ENCODE measurements at regions not wholly inside any gene's neighbourhood (a gene's known extent, or its start where the extent isn't known, plus 50 kb on each side); places are given as distances from the start of the nearest gene placed in this dataset.
"Not testable (repeated sequence)": the region's sequence is repeated elsewhere in the genome, so short reads cannot be mapped to it uniquely, and the experiment has no call there.

DNA sequence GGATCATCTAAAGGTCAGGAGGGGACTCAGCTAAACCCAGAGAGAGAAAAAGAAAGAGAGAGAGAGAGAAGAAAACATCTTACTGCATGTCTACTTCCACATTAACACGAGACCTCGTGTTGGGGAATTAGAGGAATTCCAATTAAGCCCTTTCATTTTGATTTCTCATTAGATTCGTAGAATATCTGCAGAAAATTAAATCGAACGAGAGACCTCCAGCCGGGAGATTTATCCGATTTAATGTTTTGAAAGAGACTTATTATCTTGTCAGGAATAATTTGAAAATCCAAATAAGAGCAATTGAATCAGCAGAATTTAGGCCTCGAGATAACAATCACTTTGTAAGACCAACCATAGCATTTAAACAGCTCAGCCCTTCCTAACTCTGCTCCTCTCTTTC is 175.6 kb downstream of the ABCC12 start:
- Mint-ChIP-seq H3K27me3 (ENCODE audit: low read depth) (no peaks in the 10 kb centered on the region), H3K36me3 (ENCODE audit: low read depth) (no peaks in the 10 kb centered on the region), H3K27ac (no peak overlapping the region), H3K9me3 (no peaks in the 10 kb centered on the region), H3K4me3 (no peak overlapping the region), H3K4me1 (ENCODE audit: low read depth) (no peaks in the 10 kb centered on the region)
- DNase-seq (ENCODE audit: low spot score): no peak

DNA sequence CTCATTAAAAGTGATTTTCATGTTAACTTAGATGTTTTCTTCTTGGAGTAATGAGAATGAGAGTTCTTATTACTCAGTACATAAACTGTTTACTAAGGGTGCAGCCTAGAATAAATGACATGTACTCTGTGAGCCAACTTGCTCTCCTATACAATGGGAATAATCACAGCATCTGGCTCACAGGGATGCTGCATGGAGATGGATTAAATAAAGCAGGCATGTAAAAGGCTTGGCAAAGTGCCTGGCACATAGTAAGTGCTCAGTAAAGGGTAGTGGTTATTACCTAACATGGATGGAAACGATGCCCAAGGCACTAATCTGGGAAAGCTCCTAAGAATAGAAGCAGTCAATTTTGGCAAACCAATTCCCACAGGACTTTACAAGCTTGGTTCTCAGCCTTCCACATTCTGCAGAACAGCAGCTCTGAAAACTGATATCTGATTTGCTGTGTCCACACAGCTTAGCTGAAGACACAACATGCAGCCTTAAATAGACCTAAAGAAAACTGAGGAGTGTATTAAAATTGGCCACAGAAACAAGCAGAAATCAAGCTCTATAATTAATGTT is 176.1 kb downstream of the ABCC12 start:
- Mint-ChIP-seq H3K9me3 (no peaks in the 10 kb centered on the region), H3K4me1 (ENCODE audit: low read depth) (no peaks in the 10 kb centered on the region), H3K4me3 (no peak overlapping the region), H3K36me3 (ENCODE audit: low read depth) (no peaks in the 10 kb centered on the region), H3K27me3 (ENCODE audit: low read depth) (no peaks in the 10 kb centered on the region), H3K27ac (no peak overlapping the region)
- DNase-seq (ENCODE audit: low spot score): no peak

DNA sequence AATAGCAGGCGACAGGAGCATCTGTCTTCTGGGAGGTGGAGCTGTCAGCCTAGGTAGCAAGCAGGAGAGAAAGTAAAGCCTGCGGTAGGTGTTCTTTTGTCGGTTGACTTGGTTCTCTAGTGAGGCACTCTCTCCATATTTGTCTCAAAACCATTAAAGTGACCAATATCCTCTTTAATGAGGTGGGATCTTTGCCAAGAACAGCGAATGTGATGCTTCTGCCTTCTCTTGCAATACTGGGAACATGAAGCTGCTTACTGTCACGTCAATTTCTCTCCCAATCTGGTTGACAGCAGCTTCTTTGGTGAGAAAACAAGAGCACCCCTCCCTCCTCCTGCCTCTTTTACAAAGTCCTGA is 176.7 kb downstream of the ABCC12 start:
- Mint-ChIP-seq H3K36me3 (ENCODE audit: low read depth) (no peaks in the 10 kb centered on the region), H3K9me3 (no peaks in the 10 kb centered on the region), H3K27me3 (ENCODE audit: low read depth) (no peaks in the 10 kb centered on the region), H3K27ac (no peak overlapping the region), H3K4me1 (ENCODE audit: low read depth) (no peaks in the 10 kb centered on the region), H3K4me3 (no peak overlapping the region)
- no peak for DNase-seq (ENCODE audit: low spot score)

DNA sequence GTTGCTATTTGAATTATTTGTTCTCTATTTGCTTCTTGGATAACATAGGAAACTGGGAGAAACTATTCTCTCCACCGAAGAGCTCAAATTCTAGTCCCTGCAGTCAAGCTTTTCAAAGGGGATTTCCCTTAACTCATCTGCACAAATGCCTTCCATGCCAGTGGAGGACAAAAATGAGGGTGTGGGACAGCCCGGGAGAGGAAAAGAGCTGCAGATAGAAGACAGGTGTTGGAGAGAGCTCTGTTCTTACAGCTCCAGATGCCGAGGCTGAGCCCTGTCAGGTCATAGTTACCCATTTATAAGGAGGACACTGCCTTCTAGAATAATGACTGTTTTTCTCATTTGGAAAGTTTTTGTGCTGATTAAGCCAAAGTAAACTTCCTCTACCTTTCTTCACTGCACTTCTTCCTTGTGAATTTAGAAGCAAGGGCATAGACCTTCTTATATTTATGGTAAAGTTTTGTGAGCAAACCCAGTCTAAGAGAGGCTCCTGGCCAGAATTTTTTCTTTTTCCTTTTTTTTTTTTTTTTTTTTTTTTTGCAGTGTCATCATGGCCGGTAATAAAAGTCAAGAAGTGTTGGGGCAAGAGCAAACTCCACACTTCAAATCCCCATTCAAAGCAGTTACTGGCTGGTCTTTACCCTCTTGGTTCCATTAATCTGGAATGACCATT is 177.2 kb downstream of the ABCC12 start:
- H3K9me3 Mint-ChIP-seq: no peaks in the 10 kb centered on the region
- no peaks in the 10 kb centered on the region for H3K27me3 Mint-ChIP-seq (ENCODE audit: low read depth)
- no peak for DNase-seq (ENCODE audit: low spot score)
- no peaks in the 10 kb centered on the region for H3K36me3 Mint-ChIP-seq (ENCODE audit: low read depth)
- H3K4me1 Mint-ChIP-seq (ENCODE audit: low read depth): no peaks in the 10 kb centered on the region
- H3K27ac Mint-ChIP-seq: no peak overlapping the region
- H3K4me3 Mint-ChIP-seq: no peak overlapping the region

DNA sequence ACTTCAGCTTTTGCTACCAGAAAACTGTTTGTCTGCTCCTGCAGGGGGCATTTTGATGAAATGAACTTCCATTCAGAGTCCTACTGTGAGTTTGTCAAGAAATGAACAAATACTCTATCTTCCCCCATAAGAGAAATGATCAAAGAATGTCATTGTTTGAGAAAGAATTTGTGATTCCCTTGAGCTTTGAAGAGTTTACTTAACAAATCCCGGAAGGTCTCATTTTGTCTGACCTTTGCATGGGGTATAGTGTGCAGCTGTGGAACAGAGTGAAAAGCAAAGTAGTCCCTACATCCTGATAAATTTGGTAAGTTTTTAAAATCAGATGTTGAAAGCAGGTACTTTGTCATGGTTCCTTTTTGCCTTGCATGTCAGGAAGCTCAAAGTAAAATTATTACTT is 178.0 kb downstream of the ABCC12 start:
- no peaks in the 10 kb centered on the region for H3K9me3 Mint-ChIP-seq
- H3K36me3 Mint-ChIP-seq (ENCODE audit: low read depth): no peaks in the 10 kb centered on the region
- DNase-seq (ENCODE audit: low spot score): no peak
- H3K27me3 Mint-ChIP-seq (ENCODE audit: low read depth): no peaks in the 10 kb centered on the region
- no peaks in the 10 kb centered on the region for H3K4me1 Mint-ChIP-seq (ENCODE audit: low read depth)
- no peak overlapping the region for H3K4me3 Mint-ChIP-seq
- no peak overlapping the region for H3K27ac Mint-ChIP-seq

DNA sequence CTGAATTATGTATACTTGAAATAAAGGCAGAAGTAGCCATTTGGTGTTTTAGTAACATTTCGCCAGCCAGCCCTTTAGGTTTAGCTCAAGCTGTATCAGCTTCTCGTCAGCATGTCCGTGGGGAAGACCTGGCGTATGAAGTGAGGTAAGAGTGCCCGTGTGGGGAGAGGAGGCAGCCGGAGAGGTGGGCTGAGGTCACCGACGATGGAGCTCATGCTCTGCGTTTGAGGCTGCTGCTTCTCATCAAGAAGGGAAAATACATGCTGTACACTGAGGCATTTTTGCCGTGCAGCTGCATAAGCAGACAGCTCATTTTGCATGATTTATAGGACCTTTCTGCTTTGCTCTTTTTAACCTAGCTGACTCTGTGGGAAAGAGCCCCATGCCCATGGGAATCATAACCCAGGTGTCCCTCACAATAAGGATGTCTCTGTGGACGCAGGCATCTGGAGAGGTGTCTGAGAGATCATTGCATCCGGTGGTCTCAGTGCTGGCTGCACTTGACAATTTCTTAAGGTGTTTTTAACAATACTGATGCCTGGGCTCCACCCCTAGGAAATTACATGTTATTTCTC is 179.1 kb downstream of the ABCC12 start:
- no peak for DNase-seq (ENCODE audit: low spot score)
- H3K4me1 Mint-ChIP-seq (ENCODE audit: low read depth): no peaks in the 10 kb centered on the region
- H3K27ac Mint-ChIP-seq: no peak overlapping the region
- H3K27me3 Mint-ChIP-seq (ENCODE audit: low read depth): no peaks in the 10 kb centered on the region
- H3K9me3 Mint-ChIP-seq: no peaks in the 10 kb centered on the region
- H3K36me3 Mint-ChIP-seq (ENCODE audit: low read depth): no peaks in the 10 kb centered on the region
- no peak overlapping the region for H3K4me3 Mint-ChIP-seq

DNA sequence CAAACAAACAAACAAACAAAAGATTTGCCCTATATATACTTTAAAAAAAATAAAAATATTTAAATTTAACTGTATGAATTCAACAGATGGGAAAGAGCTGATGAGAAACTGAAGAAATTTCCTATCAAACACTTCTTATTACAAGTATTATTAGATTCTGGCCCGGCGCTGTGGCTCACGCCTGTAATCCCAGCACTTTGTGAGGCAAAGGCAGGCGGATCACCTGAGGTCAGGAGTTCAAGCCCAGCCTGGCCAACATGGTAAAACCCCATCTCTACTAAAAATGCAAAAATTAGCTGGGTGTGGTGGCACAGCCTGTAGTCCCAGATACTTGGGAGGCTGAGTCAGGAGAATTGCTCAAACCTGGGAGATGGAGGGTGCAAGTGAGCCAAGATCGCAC is 180.8 kb downstream of the ABCC12 start:
- H3K4me1 Mint-ChIP-seq (ENCODE audit: low read depth); H3K4me3 Mint-ChIP-seq; H3K9me3 Mint-ChIP-seq; H3K36me3 Mint-ChIP-seq (ENCODE audit: low read depth); DNase-seq (ENCODE audit: low spot score); H3K27ac Mint-ChIP-seq; H3K27me3 Mint-ChIP-seq (ENCODE audit: low read depth): not testable (repeated sequence)

DNA sequence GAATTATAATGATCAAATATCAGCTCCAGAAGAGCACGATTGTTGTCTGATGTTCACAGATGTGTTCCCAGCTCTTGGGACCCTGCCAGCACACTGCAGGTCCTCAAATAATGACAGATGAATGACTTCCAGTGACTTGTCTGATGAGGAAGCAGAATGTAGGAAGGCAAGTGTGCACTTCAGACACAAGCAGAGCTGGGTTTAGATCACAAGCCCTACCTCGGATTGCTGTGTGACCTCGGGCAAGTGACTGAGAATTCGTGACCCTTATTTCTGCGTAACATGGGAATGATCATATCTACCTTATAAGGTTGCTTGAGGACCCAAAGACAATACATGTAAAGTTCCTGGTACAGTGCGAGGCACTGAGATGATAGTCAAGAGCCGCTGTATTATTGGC is 182.2 kb downstream of the ABCC12 start:
- Mint-ChIP-seq H3K4me1 (ENCODE audit: low read depth) (no peaks in the 10 kb centered on the region), H3K27me3 (ENCODE audit: low read depth) (no peaks in the 10 kb centered on the region), H3K36me3 (ENCODE audit: low read depth) (no peaks in the 10 kb centered on the region), H3K9me3 (no peaks in the 10 kb centered on the region), H3K4me3 (no peak overlapping the region), H3K27ac (no peak overlapping the region)
- DNase-seq (ENCODE audit: low spot score): no peak

DNA sequence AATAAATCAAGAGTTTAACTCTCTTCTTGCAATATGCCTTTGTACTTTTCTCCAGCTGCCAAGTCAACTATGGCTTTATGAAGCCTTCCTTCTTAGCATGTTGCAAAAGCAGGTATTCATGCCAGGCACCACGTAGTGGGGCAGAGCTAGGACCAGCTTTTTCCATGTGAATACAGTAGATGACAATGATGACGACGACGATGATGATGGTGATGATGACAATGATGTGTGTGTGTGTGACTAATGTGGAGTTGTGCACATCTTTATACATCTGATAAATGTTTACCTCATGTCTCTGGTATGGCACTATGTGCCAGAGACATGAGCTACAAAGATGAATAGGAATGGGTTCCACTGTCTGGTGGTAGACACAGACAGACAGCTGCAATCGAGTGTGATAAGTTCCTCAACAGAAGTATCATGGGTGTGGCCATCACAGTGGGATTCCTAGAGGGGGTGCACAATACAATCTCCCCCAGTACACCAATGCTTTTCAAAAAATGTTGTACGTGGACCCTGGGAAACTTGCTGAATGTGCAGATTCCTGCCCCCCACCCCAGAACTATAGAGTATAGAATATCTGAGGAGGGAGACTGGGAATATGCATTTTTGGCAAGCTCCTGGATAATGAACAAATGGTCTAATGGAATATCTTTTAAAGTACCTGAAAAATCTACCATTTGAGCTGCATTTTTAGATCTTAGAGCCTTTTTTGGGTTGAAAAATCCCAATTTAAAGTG is 183.4 kb downstream of the ABCC12 start:
- Mint-ChIP-seq H3K36me3 (ENCODE audit: low read depth) (no peaks in the 10 kb centered on the region), H3K4me1 (ENCODE audit: low read depth) (no peaks in the 10 kb centered on the region), H3K9me3 (no peaks in the 10 kb centered on the region), H3K27me3 (ENCODE audit: low read depth) (no peaks in the 10 kb centered on the region), H3K4me3 (no peak overlapping the region), H3K27ac (no peak overlapping the region)
- no peak for DNase-seq (ENCODE audit: low spot score)

DNA sequence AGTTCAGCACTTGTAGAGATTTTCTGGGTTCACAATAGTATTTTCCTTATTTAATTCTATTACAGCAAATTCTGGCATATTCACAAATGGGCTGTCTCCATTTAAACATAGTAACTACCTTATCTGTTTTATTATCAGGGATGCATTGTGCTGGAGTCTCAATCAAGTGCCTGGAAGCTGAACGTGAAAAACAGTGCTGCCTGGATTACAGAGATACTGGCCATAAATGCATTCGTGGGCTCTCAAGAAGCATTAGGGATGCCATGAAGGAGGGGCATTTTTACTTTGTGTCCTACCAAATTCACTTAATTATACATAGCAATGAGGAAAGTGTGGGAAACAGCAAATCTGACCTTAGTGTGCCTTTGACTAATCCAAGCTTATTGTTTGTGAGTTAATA is 184.6 kb downstream of the ABCC12 start:
- no peak overlapping the region for H3K27ac Mint-ChIP-seq
- H3K4me1 Mint-ChIP-seq (ENCODE audit: low read depth): no peaks in the 10 kb centered on the region
- DNase-seq (ENCODE audit: low spot score): no peak
- no peaks in the 10 kb centered on the region for H3K36me3 Mint-ChIP-seq (ENCODE audit: low read depth)
- H3K27me3 Mint-ChIP-seq (ENCODE audit: low read depth): no peaks in the 10 kb centered on the region
- H3K9me3 Mint-ChIP-seq: no peaks in the 10 kb centered on the region
- H3K4me3 Mint-ChIP-seq: no peak overlapping the region

DNA sequence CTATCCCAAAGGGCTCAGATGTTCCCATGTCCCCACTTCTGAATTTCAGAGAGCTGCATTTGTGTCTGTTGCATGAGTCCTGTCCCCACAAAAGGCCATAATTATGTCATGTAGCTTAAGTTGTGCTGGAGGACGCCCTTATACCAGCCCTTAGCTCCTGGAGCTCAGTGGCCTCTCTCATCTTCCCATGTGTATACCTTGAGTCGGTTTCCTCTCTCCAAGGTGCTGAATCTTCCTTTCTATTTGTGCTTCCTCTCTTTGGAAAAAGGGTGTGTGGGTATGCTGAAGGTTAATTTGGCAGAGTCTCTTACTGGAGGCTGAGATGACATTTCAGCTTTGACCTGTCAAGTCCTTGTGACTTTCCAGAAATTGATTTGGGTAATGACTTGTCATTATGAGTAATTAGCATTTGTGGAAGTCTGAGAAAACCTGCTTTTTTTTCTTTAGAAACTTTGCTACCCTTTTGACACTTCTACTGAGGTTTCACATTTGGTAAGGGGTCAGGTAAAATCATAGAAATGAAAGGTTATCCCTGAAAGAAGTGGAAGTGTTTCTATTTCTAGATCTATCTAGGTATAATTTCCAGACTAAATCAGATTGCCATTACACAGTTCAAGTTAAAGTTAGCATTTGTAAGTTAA is 185.4 kb downstream of the ABCC12 start:
- Mint-ChIP-seq H3K36me3 (ENCODE audit: low read depth) (no peaks in the 10 kb centered on the region), H3K27me3 (ENCODE audit: low read depth) (no peaks in the 10 kb centered on the region), H3K9me3 (no peaks in the 10 kb centered on the region), H3K4me3 (no peak overlapping the region), H3K27ac (no peak overlapping the region), H3K4me1 (ENCODE audit: low read depth) (no peaks in the 10 kb centered on the region)
- no peak for DNase-seq (ENCODE audit: low spot score)

DNA sequence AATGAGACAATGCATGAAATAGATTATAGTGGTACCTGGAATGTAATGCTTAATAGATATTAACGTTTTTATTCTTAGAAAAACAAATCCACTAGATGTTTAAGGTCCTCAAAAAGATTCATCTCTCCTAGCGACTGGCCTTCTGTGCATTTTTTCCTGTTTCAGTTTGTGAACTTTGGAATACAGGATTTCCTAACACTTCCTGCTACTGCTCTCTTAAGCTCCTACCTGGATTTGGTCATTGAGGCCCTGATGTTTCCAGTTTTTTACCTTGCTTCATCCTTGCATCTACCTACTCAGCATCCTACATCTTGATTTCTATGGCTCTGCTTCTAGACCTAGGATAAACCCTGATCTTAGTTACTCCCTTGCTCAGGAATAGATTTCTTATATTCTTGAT is 188.4 kb downstream of the ABCC12 start:
- no peaks in the 10 kb centered on the region for H3K9me3 Mint-ChIP-seq
- no peaks in the 10 kb centered on the region for H3K36me3 Mint-ChIP-seq (ENCODE audit: low read depth)
- DNase-seq (ENCODE audit: low spot score): no peak

DNA sequence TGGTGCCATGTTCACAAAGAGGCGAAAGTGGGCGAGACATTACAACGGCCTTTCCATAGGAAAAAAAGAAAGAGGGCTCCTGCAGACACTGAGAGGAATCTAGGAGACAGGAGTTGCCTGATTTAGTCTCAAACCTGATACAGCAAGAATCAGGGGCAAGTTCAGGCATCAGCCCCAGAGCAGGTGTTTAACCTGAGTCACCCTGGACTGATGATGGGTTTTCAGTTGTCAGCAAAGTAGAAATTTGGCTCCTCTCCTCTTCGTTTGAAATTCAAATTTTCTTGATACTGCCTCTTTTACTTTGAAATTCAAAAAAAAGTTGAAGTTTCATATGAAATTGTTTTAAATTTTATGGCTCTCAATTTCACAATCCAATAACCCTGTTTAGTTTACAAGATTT is 189.5 kb downstream of the ABCC12 start:
- Mint-ChIP-seq H3K36me3 (ENCODE audit: low read depth) (no peaks in the 10 kb centered on the region), H3K27ac (no peak overlapping the region), H3K27me3 (ENCODE audit: low read depth) (no peaks in the 10 kb centered on the region), H3K4me3 (no peak overlapping the region), H3K4me1 (ENCODE audit: low read depth) (no peaks in the 10 kb centered on the region), H3K9me3 (no peaks in the 10 kb centered on the region)
- DNase-seq (ENCODE audit: low spot score): no peak

More for the DNA sequence above, 188.4 kb downstream of the ABCC12 start:
- no peaks in the 10 kb centered on the region for H3K4me1 Mint-ChIP-seq (ENCODE audit: low read depth)
- H3K27me3 Mint-ChIP-seq (ENCODE audit: low read depth): no peaks in the 10 kb centered on the region
- no peak overlapping the region for H3K27ac Mint-ChIP-seq
- H3K4me3 Mint-ChIP-seq: no peak overlapping the region

DNA sequence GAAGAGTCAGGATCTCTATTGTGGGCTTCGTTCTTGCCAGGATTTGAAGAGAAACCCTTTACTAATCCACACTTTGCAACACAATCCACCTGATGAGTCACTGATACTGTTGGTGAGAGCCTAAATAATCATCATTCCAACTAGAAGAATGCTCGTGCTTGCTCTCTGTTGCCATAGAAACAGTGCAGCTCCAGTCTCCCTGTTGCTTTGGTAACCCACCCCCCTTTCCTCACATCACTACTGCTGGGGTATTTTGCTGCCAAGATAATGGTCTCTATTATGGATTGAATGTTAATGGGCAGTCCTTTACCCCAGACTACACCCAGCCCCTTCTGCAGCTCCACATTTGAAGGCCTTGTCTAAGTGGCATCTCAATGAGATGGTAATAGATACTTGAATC is 190.4 kb downstream of the ABCC12 start:
- no peak for DNase-seq (ENCODE audit: low spot score)
- Mint-ChIP-seq H3K4me3 (no peak overlapping the region), H3K36me3 (ENCODE audit: low read depth) (no peaks in the 10 kb centered on the region), H3K4me1 (ENCODE audit: low read depth) (no peaks in the 10 kb centered on the region), H3K9me3 (no peaks in the 10 kb centered on the region), H3K27ac (no peak overlapping the region), H3K27me3 (ENCODE audit: low read depth) (no peaks in the 10 kb centered on the region)
